ENCODE measurements at regions not wholly inside any gene's neighbourhood (a gene's known extent, or its start where the extent isn't known, plus 50 kb on each side); places are given as distances from the start of the nearest gene placed in this dataset.

- H3K36me3 ChIP-seq, result no peaks in the 10 kb centered on the region
- H3K4me1 ChIP-seq, result peaks cover 0 to 6% (median 0%) of the 10 kb centered on the region in 4 donors
- no peaks in the 10 kb centered on the region for H3K27me3 ChIP-seq
- intact Hi-C loops (cut with DNase I; ENCODE audit: low total_unique reads) (no loop called here), in situ Hi-C loops (cut with MboI; ENCODE audit: low pct_ligation_motif_present in 1 of 4, low pct_unique_long_range_greater_than_20kb in 1 of 4, low sequenced_read_pairs in 3 of 4) (no loop called here)
- H3K4me3 ChIP-seq, result no peak overlapping the region
- TF ChIP-seq POLR2A (IDR thresholded peaks at IDR 0.05) (no peak), CTCF (IDR thresholded peaks at IDR 0.05) (no peak), POLR2AphosphoS5 (IDR thresholded peaks at IDR 0.05) (no peak), EP300 (IDR thresholded peaks at IDR 0.05; ENCODE audit: low read depth) (no peak)
- DNase-seq, result no peak
- H3K27ac ChIP-seq, result no peak overlapping the region
- no peaks in the 10 kb centered on the region for H3K9me3 ChIP-seq
- WGBS, 2 donors (ENCODE audit: low coverage in 1 of 2), result 80% methylated on average over 5 of the region's 5 CpGs; no CpG with 5 or more reads in 1 of the 2 donors
These were observed 115.6 kb upstream of the NEDD4L start for GRCh38 chr18:57928466-57928865.

GRCh38 chr18:57927511-57927910, 116.5 kb upstream of the NEDD4L start:
- Histone ChIP-seq H3K27me3 (no peaks in the 10 kb centered on the region), H3K36me3 (no peaks in the 10 kb centered on the region), H3K27ac (no peak overlapping the region), H3K4me1 (peaks cover 0 to 6% (median 0%) of the 10 kb centered on the region in 4 donors), H3K4me3 (no peak overlapping the region), H3K9me3 (no peaks in the 10 kb centered on the region)
- TF ChIP-seq POLR2A (IDR thresholded peaks at IDR 0.05), result no peak
- TF ChIP-seq POLR2AphosphoS5 (IDR thresholded peaks at IDR 0.05), result no peak
- TF ChIP-seq CTCF (IDR thresholded peaks at IDR 0.05), result no peak
- no peak for TF ChIP-seq EP300 (IDR thresholded peaks at IDR 0.05; ENCODE audit: low read depth)
- no peak for DNase-seq
- WGBS, 2 donors (ENCODE audit: low coverage in 1 of 2), result 94 to 95% methylated on average over 2 of the region's 2 CpGs
- in situ Hi-C loops (cut with MboI; ENCODE audit: low pct_ligation_motif_present in 1 of 4, low pct_unique_long_range_greater_than_20kb in 1 of 4, low sequenced_read_pairs in 3 of 4), result no loop called here
- intact Hi-C loops (cut with DNase I; ENCODE audit: low total_unique reads), result no loop called here

GRCh38 chr18:57925706-57926105, 118.3 kb upstream of the NEDD4L start:
- TF ChIP-seq CTCF (IDR thresholded peaks at IDR 0.05) (no peak), EP300 (IDR thresholded peaks at IDR 0.05; ENCODE audit: low read depth) (no peak), POLR2AphosphoS5 (IDR thresholded peaks at IDR 0.05) (no peak), POLR2A (IDR thresholded peaks at IDR 0.05) (no peak)
- 71 to 81% methylated on average over 1 of the region's 1 CpG for WGBS, 2 donors (ENCODE audit: low coverage in 1 of 2)
- in situ Hi-C loops (cut with MboI; ENCODE audit: low pct_ligation_motif_present in 1 of 4, low pct_unique_long_range_greater_than_20kb in 1 of 4, low sequenced_read_pairs in 3 of 4), result no loop called here

GRCh38 chr18:57923611-57924010, 120.4 kb upstream of the NEDD4L start:
- H3K4me1 ChIP-seq, result no peaks in the 10 kb centered on the region
- H3K4me3 ChIP-seq, result no peak overlapping the region
- H3K36me3 ChIP-seq, result no peaks in the 10 kb centered on the region
- 57 to 78% methylated on average over 5 of the region's 5 CpGs for WGBS, 2 donors (ENCODE audit: low coverage in 1 of 2)
- H3K27me3 ChIP-seq, result no peaks in the 10 kb centered on the region
- DNase-seq, result no peak
- TF ChIP-seq POLR2A (IDR thresholded peaks at IDR 0.05) (no peak), EP300 (IDR thresholded peaks at IDR 0.05; ENCODE audit: low read depth) (no peak), CTCF (IDR thresholded peaks at IDR 0.05) (no peak), POLR2AphosphoS5 (IDR thresholded peaks at IDR 0.05) (no peak)
- intact Hi-C loops (cut with DNase I; ENCODE audit: low total_unique reads), result no loop called here
- H3K27ac ChIP-seq, result no peak overlapping the region
- no peaks in the 10 kb centered on the region for H3K9me3 ChIP-seq
- in situ Hi-C loops (cut with MboI; ENCODE audit: low pct_ligation_motif_present in 1 of 4, low pct_unique_long_range_greater_than_20kb in 1 of 4, low sequenced_read_pairs in 3 of 4), result no loop called here

More at GRCh38 chr18:57925706-57926105, 118.3 kb upstream of the NEDD4L start:
- Histone ChIP-seq H3K4me3 (no peak overlapping the region), H3K27ac (no peak overlapping the region), H3K9me3 (no peaks in the 10 kb centered on the region), H3K36me3 (no peaks in the 10 kb centered on the region), H3K27me3 (no peaks in the 10 kb centered on the region), H3K4me1 (peaks cover 0 to 1% (median 0%) of the 10 kb centered on the region in 4 donors)
- no peak for DNase-seq
- intact Hi-C loops (cut with DNase I; ENCODE audit: low total_unique reads), result no loop called here

Measured in transverse colon (tissue), 4 donors.